CD4-positive, alpha-beta T cell treated with Interleukin-6 at 100 ng/mL for 8 hours (primary cell): ENCODE measurements at regions not wholly inside any gene's neighbourhood (a gene's known extent, or its start where the extent isn't known, plus 50 kb on each side); places are given as distances from the start of the nearest gene placed in this dataset.
"Not testable (repeated sequence)": the region's sequence is repeated elsewhere in the genome, so short reads cannot be mapped to it uniquely, and the experiment has no call there.

Source experiments
- DNase-seq: peaks from one replicate; pipeline ENCODE4 v3.0.0-alpha.2; 2020; ENCODE audit warnings: mixed read lengths, low spot score

DNA sequence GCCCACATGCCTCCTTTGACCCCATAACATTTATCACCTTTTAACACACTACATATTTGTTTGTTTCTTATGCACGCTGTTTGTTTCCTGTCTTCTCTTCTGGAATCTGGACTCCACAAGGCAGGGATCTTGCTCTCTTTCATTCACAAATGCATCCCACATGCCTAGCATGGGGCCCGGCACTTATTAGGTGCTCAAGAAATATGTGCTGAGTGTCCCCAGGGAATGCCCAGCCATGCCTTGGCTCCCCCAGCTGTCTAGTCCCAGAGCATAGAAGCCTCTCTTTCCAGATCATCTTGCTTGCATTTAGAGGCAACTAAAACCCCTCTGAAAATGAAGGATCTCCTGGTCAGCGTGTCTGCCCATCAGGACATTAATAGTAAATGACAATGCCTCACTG lies 283.7 kb downstream of the CBLN1 start:
- DNase-seq = no peak

DNA sequence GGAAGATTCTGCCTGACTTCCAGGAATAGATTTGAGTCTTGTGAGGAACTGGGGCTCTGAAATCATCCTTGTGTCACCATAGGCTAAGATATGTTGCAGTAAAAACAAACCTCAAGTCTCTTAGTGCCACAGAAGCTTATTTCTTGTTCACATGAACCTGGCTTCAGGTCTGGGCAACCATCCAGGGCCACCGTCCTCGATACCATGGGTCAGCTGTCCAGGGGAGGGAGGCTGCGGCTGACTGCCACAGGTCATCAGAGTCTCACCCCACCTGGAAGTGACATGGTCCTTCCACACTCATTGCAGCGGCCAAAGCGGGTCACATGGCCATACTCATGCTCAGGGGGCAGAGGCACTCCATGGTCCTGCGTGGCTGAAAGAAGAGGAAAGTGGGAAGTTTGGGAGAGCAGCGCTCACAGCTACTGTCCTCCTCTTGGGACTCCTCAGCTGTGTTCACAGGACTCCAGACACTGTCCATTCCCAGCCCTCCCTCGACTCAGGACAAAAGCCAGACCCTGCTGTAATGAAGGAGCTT lies 284.5 kb downstream of the CBLN1 start:
- DNase-seq = no peak

DNA sequence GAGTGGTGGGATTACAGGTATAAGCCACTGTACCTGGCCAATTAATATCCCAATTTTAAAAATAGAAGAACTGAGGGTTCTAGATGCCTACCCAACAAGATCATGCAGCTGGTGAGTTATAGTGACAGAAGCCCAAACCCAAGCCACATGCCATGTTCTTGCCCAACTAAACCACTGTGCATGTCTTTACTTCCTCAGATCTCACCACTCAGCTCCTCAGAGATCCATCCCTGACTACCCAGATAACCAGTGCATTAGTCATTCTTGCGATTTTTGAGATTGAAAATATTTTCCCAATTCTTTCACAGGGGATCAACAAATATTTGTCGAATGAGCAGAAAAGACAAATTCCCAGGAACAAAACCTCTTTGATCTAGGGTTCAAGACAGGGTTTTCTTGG lies 303.1 kb downstream of the CBLN1 start:
- no peak for DNase-seq

DNA sequence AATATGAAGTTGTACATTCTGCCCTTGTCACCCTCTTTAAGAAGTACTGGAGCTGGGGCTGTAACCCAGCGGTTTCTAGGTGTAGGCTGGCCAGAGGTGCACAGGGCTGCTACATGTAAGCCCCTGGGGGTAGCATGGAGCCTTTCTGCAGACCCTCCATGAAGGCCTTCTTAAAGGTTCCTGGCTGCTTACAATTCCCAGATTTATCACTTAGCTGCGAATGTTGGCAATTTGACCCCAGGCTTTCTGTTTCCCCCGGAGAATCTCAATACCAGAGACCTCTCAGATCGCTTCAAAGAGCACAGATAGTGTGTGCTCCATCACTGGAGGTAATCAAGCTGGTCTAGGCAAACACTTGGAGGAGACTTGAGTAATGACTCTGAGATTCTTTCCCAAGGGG lies 309.4 kb downstream of the CBLN1 start:
- DNase-seq = no peak

DNA sequence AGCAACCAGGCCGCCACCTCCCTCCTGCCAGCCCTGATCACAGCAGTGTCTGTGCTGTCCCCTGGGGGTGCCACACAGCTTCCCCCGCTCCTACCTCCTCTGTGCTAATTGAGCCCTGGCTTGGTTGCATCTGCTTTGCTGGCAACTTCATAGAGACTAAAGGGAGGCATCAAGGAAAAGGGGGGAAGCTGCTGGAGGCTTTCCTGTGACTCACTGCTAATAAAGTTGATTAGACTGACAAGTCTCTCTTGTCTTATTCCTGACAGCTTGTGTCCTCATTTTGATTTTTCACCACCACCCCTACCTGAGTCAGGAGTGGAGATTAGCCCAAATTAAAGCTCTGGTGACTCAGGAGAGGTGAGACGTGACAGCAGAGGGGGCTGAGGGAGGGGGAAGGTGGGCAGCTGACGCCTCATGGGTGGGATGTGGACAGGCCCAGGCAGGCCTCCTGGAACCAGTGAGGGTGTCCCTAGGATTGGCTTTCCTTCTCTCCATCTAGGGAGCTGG lies 310.0 kb downstream of the CBLN1 start:
- DNase-seq = no peak

DNA sequence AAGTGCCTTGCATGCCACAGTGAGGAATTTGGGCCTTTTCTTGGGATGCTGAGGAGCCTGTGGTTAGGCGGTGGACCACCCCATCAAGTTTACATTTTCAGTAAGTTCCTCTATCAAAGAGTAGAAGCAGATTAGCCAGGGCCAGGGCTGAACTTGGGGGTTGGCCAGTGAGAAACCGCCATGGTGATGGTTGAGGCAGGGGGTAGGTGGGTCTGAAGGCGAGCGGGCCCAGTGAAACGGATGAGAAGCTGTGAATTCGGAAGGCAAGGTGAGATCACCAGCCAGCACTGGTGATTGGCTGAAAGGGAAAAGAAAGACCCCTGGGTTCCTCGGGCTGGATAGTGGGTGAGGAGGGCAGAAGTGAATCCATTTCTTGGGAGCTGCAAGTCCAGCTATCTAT lies 311.4 kb downstream of the CBLN1 start:
- DNase-seq = no peak

DNA sequence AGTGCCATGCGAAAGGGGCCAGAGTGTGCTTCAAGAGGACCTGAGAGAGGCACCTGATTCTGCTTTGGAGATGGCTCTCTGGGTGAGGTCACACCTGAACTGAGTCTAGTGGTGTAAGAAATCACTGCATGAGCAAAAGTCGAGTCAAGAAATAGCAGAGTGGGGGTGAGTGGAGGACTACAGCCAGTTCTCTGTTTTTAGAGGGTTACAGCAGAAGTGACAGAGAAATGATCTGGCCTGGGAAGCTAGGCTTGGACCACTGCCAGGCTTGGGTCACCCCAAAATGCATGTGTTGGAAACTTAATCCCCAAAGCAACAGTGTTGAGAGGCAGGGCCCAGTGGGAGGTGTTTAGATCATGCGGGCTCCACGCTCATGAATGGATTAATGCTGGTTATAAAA lies 312.0 kb downstream of the CBLN1 start:
- no peak for DNase-seq

DNA sequence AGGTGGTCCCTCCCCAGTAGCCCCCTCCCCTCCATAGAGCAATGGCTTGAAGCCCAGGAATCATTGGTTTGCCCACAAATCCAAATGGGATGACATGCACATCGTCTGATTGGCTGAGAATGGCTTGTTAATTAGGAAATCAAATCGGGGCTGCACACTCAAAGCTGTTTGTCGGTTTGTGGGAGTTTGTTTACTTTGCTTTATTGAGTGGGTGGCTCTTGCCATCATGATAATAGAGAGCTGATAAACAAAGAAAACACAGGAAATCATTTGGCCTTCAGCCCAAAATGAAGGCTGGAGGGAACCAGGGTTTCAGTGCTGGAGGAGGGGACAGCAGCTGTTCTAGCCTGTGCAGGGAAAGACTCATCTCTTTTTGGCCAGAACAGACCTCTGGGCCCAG lies 316.3 kb downstream of the CBLN1 start:
- no peak for DNase-seq

DNA sequence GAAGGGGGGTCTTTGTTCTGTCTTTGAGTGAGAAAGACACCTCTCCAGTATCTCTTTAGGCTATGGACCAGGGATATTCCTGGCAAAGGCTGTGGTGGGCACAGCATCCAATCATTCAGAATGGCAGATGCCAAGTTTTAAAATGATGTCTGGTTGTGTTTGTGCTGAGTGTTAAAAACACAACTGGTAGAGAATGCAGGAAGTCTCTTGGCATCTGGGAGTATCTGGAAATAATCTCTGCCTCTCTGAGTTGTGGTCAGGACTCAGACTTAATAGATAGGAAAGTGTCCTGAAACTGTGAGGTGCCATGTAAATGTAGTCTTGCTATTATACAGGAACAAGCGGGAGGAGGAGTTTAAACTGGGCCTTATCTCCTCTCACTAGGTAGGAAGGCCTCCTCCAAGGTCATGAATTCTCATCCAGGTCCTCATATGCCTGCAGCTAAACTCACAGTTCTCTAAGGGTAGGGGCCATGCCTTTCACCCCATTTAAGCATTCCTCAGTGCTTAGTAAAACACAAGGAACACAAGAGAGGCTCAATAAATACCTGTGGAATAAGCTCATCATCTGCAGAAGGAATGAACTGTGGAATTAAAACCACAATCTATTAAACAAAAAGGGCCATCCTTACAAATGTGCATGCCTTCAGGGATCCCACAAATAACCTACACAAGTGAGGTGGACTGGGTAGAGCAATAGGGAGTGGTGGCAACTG lies 317.6 kb downstream of the CBLN1 start:
- DNase-seq = no peak

DNA sequence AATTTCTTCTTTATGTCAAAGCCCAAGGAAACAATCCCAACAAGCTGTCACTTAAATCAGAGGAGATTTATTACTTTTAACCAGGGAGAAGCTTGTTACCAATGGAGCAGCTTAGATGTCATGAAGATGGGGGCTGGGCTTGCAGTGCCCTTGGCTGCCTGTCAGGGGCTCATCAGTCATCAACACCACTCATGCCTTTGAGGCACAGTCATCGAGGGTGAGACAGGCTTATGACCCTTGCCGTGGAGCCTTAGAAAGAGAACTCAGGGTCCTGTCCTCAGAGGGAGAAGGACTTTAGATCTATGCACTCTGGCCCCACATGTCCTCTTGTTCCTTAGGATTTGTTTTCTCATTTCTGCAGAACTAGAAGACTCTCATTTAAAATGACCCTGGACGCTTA lies 318.3 kb downstream of the CBLN1 start:
- DNase-seq = no peak

DNA sequence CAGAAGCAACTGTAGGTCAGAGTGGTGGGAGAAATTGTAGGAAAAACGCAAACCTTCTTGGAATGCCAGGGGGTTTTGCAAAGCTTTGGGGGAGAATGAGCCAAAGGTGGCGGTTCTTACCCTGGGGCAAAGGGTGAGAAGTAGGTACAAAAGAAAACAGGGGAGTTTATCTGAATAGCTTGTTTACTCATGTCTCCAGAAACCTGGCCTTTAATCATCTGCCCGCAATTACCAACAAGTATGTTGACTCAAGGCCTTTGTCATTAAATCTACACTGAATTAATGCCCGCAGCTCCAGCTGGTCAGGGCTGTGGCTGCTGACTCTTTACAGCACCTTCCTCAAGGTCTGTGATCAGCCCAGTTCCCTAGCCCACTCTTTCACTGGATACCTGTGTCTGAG lies 320.1 kb downstream of the CBLN1 start:
- DNase-seq = no peak

DNA sequence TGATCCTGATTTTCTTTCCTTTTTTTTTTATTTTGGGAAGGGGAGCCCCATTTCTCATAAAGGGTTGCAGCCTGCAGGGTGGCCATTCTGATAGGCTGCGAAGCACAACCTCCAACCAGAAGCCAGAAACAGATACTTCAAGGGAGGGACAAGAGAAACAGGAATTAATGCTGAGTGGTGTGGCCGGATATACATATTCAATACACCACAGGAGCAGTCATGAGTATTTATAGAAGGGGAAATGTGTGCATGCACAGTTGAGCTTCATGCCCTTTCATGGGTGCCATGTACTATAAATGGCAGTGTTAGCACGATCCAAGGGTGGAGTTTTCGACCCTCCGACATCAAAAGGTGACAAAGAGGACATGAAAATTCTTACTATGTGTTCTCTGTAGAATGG lies 320.8 kb downstream of the CBLN1 start:
- DNase-seq = no peak

DNA sequence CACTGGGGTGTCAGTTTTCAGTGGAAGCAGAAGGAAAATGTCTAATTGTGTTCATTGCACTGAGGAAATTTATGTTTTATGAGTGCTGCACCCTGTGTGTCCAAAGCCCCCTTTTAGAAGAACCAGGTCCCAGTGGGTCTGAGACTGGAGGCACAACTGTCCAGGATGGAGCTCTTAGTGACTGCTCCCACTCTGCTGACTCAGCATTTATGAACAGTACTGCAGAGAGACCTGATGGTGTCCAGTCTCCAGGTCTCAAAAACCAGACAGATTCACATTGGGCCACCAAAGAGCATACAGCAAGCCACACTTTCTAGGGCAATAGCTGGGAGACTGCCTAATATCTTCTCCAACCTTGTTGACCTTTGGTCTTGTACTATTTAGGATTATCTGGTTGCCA lies 321.9 kb downstream of the CBLN1 start:
- no peak for DNase-seq

DNA sequence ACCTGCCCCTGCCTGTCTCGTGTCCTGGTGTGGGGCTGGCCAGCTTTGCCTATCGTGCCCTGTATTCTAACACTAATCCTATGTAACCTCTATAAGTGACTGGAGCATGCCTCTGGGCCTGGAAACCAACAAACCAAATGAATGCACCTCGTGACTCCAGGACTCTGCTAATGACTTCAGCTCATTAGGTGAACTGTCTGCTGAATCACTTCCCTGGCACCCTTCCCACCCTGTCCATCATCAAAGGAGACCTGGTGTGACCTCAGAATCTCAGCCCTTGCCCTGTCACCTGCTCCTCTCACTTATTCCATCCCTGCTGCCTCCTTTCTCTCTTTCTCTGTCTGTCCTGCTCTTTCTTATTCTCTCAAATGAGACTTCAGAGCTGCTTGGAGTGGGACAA lies 322.4 kb downstream of the CBLN1 start:
- no peak for DNase-seq

DNA sequence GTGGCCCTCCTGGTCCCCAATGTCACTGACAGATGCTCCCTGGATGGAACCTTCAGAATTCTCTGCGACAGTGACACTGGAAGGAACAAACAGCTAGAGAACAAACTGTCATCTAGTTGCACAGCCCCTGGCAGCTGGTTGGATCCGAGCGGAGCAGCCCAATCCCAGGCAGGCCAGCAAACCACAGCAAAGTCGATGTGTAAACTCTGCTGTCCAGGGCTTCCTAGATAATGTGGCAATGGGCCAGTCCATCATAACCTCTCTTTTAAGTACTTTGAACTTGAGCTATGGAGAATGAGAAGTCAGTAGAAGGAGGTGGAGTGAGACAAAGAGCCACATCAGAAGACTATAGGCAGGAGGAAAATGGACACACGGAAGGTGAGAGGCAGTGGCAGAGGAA lies 323.0 kb downstream of the CBLN1 start:
- DNase-seq = no peak

DNA sequence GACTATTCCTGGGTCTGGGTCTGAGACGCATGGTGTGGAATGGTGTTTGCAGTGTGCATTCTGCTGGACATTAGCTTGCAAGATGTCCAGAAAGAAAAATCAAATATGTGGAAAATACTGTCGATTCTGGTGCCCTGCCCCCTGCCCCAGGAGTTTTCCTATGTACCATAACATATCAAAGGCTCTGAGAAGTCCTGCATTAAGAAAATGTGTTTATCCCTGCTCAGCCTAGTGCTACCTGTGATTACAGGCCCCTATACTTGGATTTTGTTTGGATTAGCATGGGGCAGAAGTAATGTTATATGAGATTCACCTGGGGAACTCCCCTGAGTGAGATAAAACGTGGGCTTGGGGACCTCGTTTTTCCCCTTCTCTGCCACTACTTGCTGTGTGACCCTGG lies 325.0 kb downstream of the CBLN1 start:
- no peak for DNase-seq

DNA sequence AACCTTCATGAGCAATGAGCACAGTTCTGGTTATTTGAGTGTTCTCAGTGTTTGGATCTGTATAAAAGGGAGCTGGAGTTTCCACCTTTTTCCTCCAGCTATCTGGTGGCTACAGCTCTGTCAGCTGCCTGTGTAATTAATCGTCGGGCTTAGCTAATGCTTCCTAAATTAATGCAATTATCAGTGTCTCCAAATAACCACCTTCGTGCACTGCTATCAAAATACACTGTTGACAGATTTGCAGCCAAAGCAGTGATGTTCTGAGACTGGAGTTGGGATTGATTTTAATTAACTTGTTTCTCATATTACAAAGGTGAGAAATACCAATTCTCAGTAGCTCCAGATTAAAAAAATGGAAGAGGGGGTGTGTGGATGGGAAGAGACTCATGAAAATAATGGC lies 325.8 kb downstream of the CBLN1 start:
- DNase-seq = no peak

DNA sequence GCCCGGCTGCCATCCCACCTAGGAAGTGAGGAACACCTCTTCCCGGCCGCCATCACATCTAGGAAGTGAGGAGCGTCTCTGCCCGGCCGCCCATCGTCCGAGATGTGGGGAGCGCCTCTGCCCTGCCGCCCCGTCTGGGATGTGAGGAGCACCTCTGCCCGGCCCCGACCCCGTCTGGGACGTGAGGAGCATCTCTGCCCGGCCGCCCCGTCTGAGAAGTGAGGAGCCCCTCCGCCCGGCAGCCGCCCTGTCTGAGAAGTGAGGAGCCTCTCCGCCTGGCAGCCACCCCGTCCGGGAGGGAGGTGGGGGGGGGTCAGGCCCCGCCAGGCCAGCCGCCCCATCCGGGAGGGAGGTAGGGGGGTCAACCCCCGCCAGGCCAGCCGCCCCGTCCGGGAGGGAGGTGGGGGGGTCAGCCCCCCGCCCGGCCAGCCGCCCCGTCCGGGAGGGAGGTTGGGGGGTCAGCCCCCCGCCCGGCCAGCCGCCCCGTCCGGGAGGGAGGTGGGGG lies 330.0 kb downstream of the CBLN1 start:
- DNase-seq = not testable (repeated sequence)

DNA sequence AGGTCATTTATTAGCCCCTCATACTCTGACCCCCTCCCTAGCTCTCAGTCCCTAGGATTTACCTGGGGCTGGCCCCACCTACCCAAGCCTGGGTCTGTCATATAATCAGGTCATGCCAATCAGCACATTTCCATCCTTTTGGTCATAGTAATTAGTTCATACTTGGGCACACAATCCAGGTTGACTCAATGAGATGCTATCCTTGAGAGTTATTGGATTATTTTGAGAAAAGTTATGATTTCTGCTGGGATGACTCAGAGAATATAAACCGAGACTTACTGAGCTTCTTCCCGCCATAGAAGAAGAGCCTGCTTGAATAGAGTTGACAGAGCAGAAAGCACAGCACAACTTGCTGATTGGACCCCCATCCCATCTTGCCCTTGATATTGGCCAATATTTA lies 331.5 kb downstream of the CBLN1 start:
- DNase-seq = no peak

DNA sequence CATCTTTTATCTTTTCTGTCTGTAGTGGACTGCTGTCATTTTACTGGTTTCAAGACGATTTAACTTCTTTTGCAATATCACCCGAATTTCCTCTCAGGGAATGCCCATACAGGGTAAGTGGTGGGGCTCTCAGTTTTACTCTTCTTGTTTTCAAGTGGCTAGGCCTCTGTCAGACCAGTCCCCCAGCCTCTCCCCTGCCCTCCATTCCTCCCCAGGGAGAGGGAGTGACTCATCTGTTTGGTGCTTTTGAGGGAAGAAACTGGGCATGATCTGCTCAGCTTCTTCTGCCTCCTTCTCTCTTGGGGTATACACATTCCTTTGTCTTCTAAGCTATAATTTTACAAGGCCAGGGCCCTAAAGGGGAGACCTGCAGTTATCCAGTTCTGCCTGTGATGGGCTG lies 332.0 kb downstream of the CBLN1 start:
- DNase-seq = no peak

DNA sequence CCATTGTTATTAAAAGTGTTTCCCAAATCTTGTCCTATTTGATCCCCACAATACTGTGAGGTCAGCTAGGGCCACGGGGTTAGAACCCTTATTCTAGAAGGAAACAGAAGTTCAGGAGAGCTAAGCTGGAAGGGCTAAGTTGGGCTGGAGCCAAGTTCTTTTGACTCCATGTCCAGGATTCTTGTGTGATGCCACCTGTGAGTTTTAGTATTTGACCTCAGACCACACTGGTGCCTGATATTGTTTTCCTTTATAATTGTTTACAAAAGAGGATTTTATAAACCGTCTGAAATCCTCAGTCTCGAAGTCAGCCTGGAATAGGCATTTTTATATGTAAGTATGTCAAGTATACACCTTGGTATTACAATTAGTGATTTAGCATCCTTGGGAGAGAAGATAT lies 332.7 kb downstream of the CBLN1 start:
- no peak for DNase-seq

DNA sequence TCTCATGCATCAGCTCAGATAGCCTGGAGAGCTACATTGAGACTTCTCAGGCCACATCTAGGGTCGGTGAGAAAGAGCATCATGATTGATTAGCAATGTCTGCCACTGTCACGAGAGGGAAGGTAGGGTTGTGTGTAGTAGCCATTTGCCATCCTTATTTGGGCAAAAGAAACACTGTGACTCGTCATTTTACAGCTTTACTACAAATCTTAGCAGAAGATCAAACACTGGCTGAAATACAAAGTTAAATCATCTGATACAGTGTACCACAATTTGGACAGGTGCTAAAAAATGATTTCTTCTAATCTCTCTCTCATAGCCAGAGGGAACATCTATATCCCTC lies 334.3 kb downstream of the CBLN1 start:
- DNase-seq = no peak

DNA sequence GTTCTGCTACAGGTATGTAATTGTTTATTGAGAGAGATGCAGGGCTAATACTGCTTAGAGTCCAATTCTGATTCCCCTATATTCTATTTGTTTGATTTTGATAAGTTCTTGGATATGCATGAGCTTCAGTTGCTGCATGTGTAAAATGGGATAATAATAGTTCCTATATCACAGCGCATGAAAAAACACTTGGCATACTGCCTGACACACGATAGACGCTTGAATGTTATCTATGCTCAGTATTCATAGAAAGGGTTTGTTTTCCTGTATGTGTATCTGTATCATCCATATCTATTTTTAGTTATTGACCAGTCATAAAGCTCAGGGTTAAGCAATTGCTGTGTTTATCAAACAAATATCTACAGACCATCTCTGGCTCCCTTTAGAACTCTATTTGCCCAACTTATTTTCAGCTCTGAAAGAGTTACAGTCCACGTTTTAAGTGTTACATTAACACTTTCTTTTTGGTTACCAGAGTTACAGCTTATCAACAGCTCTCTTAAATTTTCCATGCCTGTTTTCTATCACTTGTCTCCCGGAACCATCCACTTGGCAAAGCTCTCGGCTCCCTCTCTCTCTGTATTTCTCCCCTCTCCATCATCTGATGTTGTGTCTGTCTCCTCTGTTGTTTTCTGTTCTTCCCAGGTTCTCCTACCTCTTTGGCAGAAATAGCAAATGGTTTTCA lies 334.8 kb downstream of the CBLN1 start:
- DNase-seq = no peak

DNA sequence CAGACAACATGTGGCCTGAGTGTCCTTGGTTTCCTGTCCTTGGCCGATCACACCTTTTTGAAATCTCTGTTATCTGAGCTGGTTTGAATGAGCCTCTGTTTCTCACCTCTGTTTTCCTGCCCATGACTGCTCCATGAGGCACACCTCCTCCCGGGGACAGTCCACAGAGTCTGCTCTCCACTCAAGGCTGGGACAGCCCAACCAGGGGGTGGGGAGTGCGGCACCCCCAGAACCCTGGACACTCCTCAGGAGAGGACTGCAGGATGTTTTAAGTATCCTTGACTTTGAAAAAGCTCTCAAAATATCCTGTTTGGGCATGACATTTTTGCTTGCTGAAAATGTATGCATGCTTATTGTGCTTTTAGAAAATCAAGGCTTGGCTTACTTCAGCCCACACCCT lies 333.0 kb upstream of the N4BP1 start:
- DNase-seq = no peak
